SK-N-MC (cell line): ENCODE measurements at regions not wholly inside any gene's neighbourhood (a gene's known extent, or its start where the extent isn't known, plus 50 kb on each side); places are given as distances from the start of the nearest gene placed in this dataset.

ENCODE experiments used
- EZH2 ChIP-seq: fragments of 200-600 bp; sonication (generic); IDR thresholded peaks from one replicate; pipeline ENCODE4 v1.6.1; 2017; ENCODE audit warnings: antibody characterized with exemption
- POLR2AphosphoS5 ChIP-seq: IDR thresholded peaks from 2 replicates; pipeline ENCODE4 v1.6.1; 2012; ENCODE audit warnings: mild to moderate bottlenecking, low read depth, low read length, borderline replicate concordance

- TF ChIP-seq POLR2AphosphoS5: no peak
- no peak for TF ChIP-seq EZH2
Observed at GRCh38 chr14:98867146-98867545, 404.9 kb downstream of the BCL11B start.
